ENCODE measurements at regions not wholly inside any gene's neighbourhood (a gene's known extent, or its start where the extent isn't known, plus 50 kb on each side); places are given as distances from the start of the nearest gene placed in this dataset.
A peak's percentile ranks its signal among the peaks of the same experiment; 100 is the strongest.

DNA sequence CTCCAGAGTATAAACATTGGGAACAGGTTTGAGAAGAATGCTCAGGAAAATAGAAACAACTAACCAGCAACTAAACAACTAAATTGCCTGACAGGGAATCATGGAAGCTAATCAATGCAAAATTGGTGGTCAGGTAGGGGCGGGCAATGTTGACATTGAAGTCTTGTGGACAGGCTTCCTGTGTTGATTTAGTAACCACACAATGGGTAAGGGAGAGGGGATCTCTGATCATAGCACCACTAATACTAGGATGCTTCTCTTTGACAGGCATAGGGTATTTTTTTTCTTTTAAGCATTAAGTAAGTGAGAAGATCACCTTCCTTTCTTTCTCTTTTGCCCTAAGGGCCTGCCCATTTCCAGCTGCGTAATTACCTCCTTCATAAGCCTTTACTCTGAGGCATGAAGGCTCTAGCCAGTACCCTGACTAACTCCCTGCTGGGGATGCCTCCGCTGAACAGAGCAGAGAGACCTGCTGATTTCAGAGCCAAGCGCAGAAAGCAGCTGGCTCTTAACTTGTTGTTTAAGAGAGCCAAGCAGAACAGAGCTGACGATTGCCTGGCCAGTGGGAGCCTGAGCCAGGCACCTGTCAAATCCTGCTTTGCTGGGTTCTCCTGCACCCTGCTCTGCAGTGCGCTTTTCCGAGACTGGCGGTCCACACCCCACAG, 118.7 kb downstream of the BMP2 start:
- no peak for DNase-seq

DNA sequence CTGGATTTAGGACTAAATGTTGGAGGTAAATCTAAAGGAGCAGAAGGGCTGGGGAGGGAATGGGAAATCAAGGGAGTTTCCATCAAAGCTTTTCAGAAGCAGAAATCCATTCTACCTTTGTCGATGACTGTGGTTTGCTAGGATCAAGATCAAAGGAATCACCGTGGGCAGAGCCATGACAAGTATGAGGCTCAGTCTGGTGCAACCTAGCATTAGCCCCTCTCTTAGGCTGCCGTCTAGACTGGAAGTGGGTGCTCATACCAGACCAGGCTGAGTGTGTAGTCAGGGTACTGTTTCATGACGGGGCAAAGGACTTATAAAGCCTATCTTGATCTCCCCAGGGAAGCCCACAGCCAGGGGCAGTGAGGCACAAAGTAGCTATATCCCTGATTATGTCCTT, 120.5 kb downstream of the BMP2 start:
- no peak for DNase-seq

GRCh38 chr20:6888736-6889395, 121.4 kb downstream of the BMP2 start:
- no peak for DNase-seq

- DNase-seq, result no peak
These were observed 125.2 kb downstream of the BMP2 start for GRCh38 chr20:6892724-6893123.

GRCh38 chr20:6898928-6899327, 131.4 kb downstream of the BMP2 start:
- no peak for DNase-seq

DNA sequence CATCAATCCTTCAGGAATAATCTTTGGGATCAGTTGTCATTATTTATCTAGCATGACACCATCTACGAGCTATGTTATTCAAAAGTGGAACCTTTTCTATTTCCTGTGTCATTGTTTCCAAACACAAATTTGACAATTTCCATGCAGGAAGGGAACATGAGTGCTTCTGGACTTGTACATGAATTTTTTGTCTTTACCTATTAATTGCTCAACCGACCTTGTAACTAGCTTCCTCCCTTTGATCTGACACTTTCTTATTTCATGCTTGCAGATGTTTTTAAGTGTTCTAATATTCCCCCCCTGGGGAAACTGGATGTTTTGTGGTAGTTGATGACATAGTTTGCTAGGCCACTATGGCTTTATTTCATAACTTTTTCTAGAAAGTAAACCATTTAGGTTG, 139.4 kb downstream of the BMP2 start:
- DNase-seq, result no peak

GRCh38 chr20:6908673-6909072, 141.2 kb downstream of the BMP2 start:
- no peak for DNase-seq

GRCh38 chr20:6909608-6910007, 142.1 kb downstream of the BMP2 start:
- no peak for DNase-seq

DNA sequence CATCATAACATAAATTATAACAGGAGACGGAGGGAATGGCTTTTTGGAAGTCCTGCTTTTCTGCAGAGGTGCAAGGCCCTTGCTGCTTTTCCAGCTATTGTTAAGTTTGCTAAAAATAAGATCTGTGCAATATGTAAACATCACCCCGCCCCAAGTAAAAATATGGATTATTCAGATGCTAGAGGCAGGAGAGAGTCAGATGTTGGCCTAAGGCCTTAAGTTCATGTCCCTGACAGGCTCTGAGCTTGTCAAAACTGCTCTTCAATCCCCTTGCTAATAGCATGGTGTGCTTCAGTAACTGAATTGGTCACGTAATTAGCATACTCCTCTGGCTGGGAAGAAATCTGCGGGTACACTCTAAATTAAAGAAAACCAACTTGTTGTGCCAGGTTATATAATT, 147.5 kb downstream of the BMP2 start:
- no peak for DNase-seq

DNA sequence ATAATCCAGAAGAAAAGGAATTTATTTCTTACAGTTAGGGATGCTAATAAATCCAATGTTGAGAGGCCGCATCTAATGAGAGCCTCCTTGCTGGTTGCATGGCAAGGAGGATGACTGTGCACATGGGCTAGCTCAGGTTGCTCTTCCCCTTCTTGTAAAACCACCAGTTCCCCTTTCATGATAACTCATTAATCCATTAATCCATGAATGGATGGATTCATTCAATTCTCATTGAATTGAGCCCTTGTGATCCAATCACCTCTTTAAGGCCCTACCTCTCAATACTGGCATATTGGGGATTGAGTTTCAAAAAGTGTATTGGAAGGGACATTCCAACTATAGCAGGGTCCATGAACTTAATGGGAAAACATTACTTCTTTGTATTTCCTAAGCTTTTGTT, 149.5 kb downstream of the BMP2 start:
- no peak for DNase-seq

- DNase-seq, result no peak
These were observed 152.4 kb downstream of the BMP2 start for GRCh38 chr20:6919792-6920468.

- DNase-seq, result peak; percentile 57
These were observed 153.6 kb downstream of the BMP2 start for GRCh38 chr20:6920991-6921613.

DNA sequence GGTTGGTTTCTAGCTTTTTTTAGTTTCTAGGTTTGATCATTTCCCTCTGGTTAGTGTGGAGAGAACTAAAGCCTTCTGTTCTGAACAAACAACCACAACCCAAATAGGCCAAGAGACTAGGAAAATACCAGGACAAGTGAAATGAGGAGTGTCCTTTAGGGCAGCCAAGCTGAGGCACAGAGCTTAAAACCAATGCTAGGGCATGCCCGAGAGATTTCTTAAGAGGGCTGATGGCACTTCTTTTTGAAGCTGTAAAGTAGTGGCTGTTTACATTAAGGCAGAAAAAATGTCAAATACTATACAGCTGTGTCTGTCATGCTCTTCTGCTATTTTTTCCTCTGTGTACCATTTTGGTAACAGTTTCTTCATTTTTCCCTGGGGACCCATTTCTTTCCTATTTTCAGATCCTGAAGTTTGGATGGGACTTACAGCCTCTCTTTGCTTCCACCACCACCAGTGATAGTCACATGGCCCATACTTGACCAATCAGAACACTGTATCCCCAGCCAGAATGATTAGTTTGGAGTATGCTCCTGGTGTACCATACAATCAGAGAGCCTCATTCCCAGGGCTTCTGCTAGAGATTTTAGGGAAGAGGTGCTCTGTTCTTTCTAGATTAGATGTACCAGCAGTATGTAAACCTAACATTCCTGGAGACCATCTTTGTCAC, 154.4 kb downstream of the BMP2 start:
- DNase-seq, result no peak

GRCh38 chr20:6924681-6925080, 157.2 kb downstream of the BMP2 start:
- DNase-seq, result no peak

DNA sequence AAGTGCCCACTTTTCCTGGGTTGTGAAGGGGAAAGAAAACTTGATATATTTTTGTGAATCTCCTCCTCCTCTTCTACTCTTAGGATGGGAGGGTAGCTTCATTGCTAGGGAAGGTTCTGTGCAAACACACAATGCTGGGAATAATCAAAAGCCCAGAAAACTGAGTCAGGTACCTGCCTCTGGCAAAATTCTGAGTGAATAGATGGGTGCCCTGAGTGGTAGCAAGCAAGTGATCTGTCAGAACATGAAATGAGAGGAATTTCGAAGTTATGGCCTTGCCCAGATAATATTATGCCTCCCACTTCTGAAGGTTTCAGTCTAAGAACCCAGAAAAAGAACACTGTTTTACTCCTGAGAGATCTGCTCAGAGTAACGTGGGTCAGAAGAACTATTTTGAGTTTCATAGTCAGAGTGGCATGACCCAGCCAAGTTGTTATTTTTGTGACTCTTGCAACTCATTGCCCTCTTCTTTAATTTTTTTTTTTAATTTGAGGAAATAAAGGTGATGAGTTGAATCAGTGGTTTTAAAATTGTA, 158.3 kb downstream of the BMP2 start:
- DNase-seq, result no peak

GRCh38 chr20:6940048-6940447, 172.6 kb downstream of the BMP2 start:
- DNase-seq, result no peak

DNA sequence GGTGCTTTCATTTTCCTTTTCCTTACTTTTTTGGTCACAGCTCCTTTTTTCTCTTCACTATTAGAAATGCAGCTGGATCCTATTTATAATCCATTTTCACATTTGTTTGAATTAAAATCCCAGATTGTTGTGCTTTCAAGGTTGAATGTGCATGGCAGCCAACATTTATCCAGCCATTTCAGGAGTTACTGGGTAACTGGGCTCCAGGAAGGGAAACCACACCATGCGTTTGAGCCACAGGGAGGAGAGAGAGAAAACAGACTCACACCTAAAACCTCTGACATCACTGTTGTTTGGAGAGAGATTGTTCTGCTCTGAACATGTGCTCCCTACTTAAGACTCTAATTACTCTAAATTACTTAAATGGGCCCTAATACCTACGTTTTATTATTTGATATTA, 173.4 kb downstream of the BMP2 start:
- no peak for DNase-seq

DNA sequence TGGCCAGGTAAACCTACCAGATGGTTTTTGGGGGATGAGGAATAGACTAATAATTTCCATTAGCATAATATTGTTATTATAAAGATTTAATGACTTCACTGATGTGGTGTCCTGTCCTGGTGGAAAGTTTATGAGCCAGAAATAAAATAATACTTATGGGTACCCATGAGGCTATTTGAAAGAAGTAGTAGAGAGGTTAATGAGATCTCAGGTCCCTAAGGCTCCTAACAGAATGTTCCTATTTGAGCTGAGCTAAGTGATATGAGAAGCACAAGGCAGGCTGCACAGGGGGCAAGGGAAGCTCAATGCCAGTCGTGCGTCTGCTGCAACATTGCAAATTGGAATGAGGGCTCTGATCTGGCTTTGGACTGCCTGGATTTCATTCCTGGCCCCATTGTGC, 174.1 kb downstream of the BMP2 start:
- no peak for DNase-seq

GRCh38 chr20:6942266-6942665, 174.8 kb downstream of the BMP2 start:
- DNase-seq, result no peak

- DNase-seq, result no peak
These were observed 176.8 kb downstream of the BMP2 start for GRCh38 chr20:6944292-6944691.

GRCh38 chr20:6953611-6954010, 186.1 kb downstream of the BMP2 start:
- DNase-seq, result no peak

GRCh38 chr20:6954219-6954618, 186.7 kb downstream of the BMP2 start:
- peak; percentile 63 for DNase-seq

- no peak for DNase-seq
These were observed 188.6 kb downstream of the BMP2 start for GRCh38 chr20:6956056-6956455.

All from NCI-H748 treated with DMSO at 0.1 percent for 48 hours (cell line).